ENCODE measurements at regions not wholly inside any gene's neighbourhood (a gene's known extent, or its start where the extent isn't known, plus 50 kb on each side); places are given as distances from the start of the nearest gene placed in this dataset.

- TF ChIP-seq, protein P1, sequence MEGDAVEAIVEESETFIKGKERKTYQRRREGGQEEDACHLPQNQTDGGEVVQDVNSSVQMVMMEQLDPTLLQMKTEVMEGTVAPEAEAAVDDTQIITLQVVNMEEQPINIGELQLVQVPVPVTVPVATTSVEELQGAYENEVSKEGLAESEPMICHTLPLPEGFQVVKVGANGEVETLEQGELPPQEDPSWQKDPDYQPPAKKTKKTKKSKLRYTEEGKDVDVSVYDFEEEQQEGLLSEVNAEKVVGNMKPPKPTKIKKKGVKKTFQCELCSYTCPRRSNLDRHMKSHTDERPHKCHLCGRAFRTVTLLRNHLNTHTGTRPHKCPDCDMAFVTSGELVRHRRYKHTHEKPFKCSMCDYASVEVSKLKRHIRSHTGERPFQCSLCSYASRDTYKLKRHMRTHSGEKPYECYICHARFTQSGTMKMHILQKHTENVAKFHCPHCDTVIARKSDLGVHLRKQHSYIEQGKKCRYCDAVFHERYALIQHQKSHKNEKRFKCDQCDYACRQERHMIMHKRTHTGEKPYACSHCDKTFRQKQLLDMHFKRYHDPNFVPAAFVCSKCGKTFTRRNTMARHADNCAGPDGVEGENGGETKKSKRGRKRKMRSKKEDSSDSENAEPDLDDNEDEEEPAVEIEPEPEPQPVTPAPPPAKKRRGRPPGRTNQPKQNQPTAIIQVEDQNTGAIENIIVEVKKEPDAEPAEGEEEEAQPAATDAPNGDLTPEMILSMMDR (IDR thresholded peaks at IDR 0.05), result no peak
- TF ChIP-seq POLR2A (IDR thresholded peaks at IDR 0.05), result no peak
These were observed 128.7 kb upstream of the DEPDC1 start for GRCh38 chr1:68625624-68626023.
